H9 (cell line): ENCODE measurements at regions not wholly inside any gene's neighbourhood (a gene's known extent, or its start where the extent isn't known, plus 50 kb on each side); places are given as distances from the start of the nearest gene placed in this dataset.

Source experiments
- DNase-seq: peaks from one replicate; pipeline ENCODE4 v3.0.0-alpha.2; 2017
- H2AFZ ChIP-seq: one replicate; pipeline ENCODE4 v1.6.1; 2013; ENCODE audit warnings: mild to moderate bottlenecking, low read length, control low read depth, moderate library complexity
- H2AK5ac ChIP-seq: 2 replicates; pipeline ENCODE4 v1.6.1; 2013; ENCODE audit warnings: low read length, control low read depth, mixed read lengths; ENCODE audit not compliant: insufficient read length
- H2BK120ac ChIP-seq: one replicate; pipeline ENCODE4 v1.6.1; 2013; ENCODE audit warnings: low read depth, mild to moderate bottlenecking, low read length, control low read depth, inconsistent platforms; ENCODE audit not compliant: poor library complexity, severe bottlenecking
- H2BK12ac ChIP-seq: 2 replicates; pipeline ENCODE4 v1.6.1; 2013; ENCODE audit warnings: low read length, control low read depth, mixed read lengths, low read depth; ENCODE audit not compliant: insufficient read length
- H2BK15ac ChIP-seq: 2 replicates; pipeline ENCODE4 v1.6.1; 2013; ENCODE audit warnings: low read depth, low read length, control low read depth
- H2BK20ac ChIP-seq: one replicate; pipeline ENCODE4 v1.6.1; 2013; ENCODE audit warnings: low read depth, mild to moderate bottlenecking, low read length, control low read depth, inconsistent platforms; ENCODE audit not compliant: poor library complexity, severe bottlenecking
- H2BK5ac ChIP-seq: 2 replicates; pipeline ENCODE4 v1.6.1; 2013; ENCODE audit warnings: low read length, control low read depth, mixed read lengths; ENCODE audit not compliant: insufficient read length
- H3K14ac ChIP-seq: 2 replicates; pipeline ENCODE4 v1.6.1; 2013; ENCODE audit warnings: low read length, control low read depth; ENCODE audit not compliant: insufficient read depth
- H3K18ac ChIP-seq: 2 replicates; pipeline ENCODE4 v1.6.1; 2013; ENCODE audit warnings: low read depth, mild to moderate bottlenecking, mixed read lengths, low read length, control low read depth; ENCODE audit not compliant: insufficient read length
- H3K23ac ChIP-seq: 2 replicates; pipeline ENCODE4 v1.6.1; 2013; ENCODE audit warnings: low read length, control low read depth, mixed read lengths, low read depth; ENCODE audit not compliant: insufficient read length
- H3K23me2 ChIP-seq: 2 replicates; pipeline ENCODE4 v1.6.1; 2013; ENCODE audit warnings: low read depth, mild to moderate bottlenecking, mixed read lengths, low read length, control low read depth; ENCODE audit not compliant: insufficient read length, poor library complexity, severe bottlenecking
- H3K27ac ChIP-seq: 2 replicates; pipeline ENCODE4 v1.5.1; 2013; ENCODE audit warnings: low read length, control low read depth, mixed read lengths, low read depth; ENCODE audit not compliant: insufficient read length
- H3K27me3 ChIP-seq: 2 replicates; pipeline ENCODE4 v1.6.1; 2013; ENCODE audit warnings: low read length, control low read depth, inconsistent platforms; ENCODE audit not compliant: insufficient read depth
- H3K4ac ChIP-seq: 2 replicates; pipeline ENCODE4 v1.6.1; 2013; ENCODE audit warnings: low read depth, mild to moderate bottlenecking, control low read depth, inconsistent platforms, low read length, moderate library complexity
- H3K4me1 ChIP-seq: 2 replicates; pipeline ENCODE4 v1.6.1; 2013; ENCODE audit warnings: low read length, control low read depth, inconsistent platforms; ENCODE audit not compliant: insufficient read depth
- H3K4me2 ChIP-seq: 2 replicates; pipeline ENCODE4 v1.6.1; 2013; ENCODE audit warnings: low read length, control low read depth, mixed read lengths; ENCODE audit not compliant: insufficient read length, insufficient read depth
- H3K56ac ChIP-seq: 2 replicates; pipeline ENCODE4 v1.6.1; 2013; ENCODE audit warnings: low read depth, mild to moderate bottlenecking, mixed read lengths, low read length, control low read depth; ENCODE audit not compliant: insufficient read length
- H3K79me1 ChIP-seq: 2 replicates; pipeline ENCODE4 v1.6.1; 2013; ENCODE audit warnings: low read depth, mild to moderate bottlenecking, moderate library complexity, low read length, control low read depth, inconsistent platforms; ENCODE audit not compliant: insufficient read depth, poor library complexity, severe bottlenecking
- H3K79me2 ChIP-seq: 2 replicates; pipeline ENCODE4 v1.6.1; 2013; ENCODE audit warnings: low read length, control low read depth, inconsistent platforms; ENCODE audit not compliant: insufficient read depth
- H3K9ac ChIP-seq: 2 replicates; pipeline ENCODE4 v1.6.1; 2013; ENCODE audit warnings: low read length, control low read depth, mixed read lengths; ENCODE audit not compliant: insufficient read length; ENCODE audit errors: extremely low read depth
- H3K9me3 ChIP-seq: one replicate; pipeline ENCODE4 v1.6.1; 2013; ENCODE audit warnings: low read depth, low read length, inconsistent platforms; ENCODE audit not compliant: control insufficient read depth
- H3T11ph ChIP-seq: one replicate; pipeline ENCODE4 v1.6.1; 2013; ENCODE audit warnings: mild to moderate bottlenecking, low read length, control low read depth, inconsistent platforms
- H4K20me1 ChIP-seq: one replicate; pipeline ENCODE4 v1.6.1; 2013; ENCODE audit not compliant: control insufficient read depth, insufficient read length, insufficient read depth
- H4K5ac ChIP-seq: 2 replicates; pipeline ENCODE4 v1.6.1; 2013; ENCODE audit warnings: low read depth, mild to moderate bottlenecking, mixed read lengths, low read length, control low read depth; ENCODE audit not compliant: insufficient read length
- H4K8ac ChIP-seq: replicated peaks from 2 replicates; pipeline ENCODE4 v1.6.1; 2013; ENCODE audit warnings: low read length, control low read depth, mixed read lengths, low read depth; ENCODE audit not compliant: insufficient read length
- H4K91ac ChIP-seq: 2 replicates; pipeline ENCODE4 v1.6.1; 2013; ENCODE audit warnings: low read depth, mild to moderate bottlenecking, moderate library complexity, mixed read lengths, low read length, control low read depth; ENCODE audit not compliant: insufficient read length
- H3K27ac Mint-ChIP-seq, 3 experiments: 2 replicates in 2 of 3; 3 replicates in 1 of 3; pipeline ENCODE4 v1.8.0; 2020 to 2021; ENCODE audit warnings: mixed read lengths in 3 of 3, mild to moderate bottlenecking in 1 of 3, moderate library complexity in 1 of 3
- H3K27me3 Mint-ChIP-seq: 2 replicates; pipeline ENCODE4 v1.8.0; 2021; ENCODE audit warnings: low read depth, mild to moderate bottlenecking, moderate library complexity, mixed read lengths
- H3K36me3 Mint-ChIP-seq, 3 experiments: 2 replicates in 2 of 3; 3 replicates in 1 of 3; pipeline ENCODE4 v1.8.0; 2020 to 2021; ENCODE audit warnings: low read depth in 3 of 3, mixed read lengths in 3 of 3; ENCODE audit not compliant: insufficient read depth in 1 of 3
- H3K4me1 Mint-ChIP-seq, 2 experiments: 2 replicates each; pipeline ENCODE4 v1.8.0; 2020; ENCODE audit warnings: mixed read lengths in 2 of 2
- H3K4me3 Mint-ChIP-seq, 2 experiments: 2 replicates in 1 of 2; 3 replicates in 1 of 2; pipeline ENCODE4 v1.8.0; 2020 to 2021; ENCODE audit warnings: mild to moderate bottlenecking in 2 of 2, mixed read lengths in 2 of 2, moderate library complexity in 1 of 2
- H3K9me3 Mint-ChIP-seq, 2 experiments: 2 replicates in 1 of 2; 3 replicates in 1 of 2; pipeline ENCODE4 v1.8.0; 2020; ENCODE audit warnings: mild to moderate bottlenecking in 2 of 2, mixed read lengths in 2 of 2, moderate library complexity in 1 of 2
- WGBS: extraction: QIAGEN DNeasy Blood & Tissue Kit; methylation state at CpG from one replicate; pipeline ENCODE4 v1.1.7; 2013; ENCODE audit warnings: missing lambda C conversion rate, low lambda C conversion rate, mixed read lengths; ENCODE audit not compliant: insufficient read length; ENCODE audit errors: extremely low coverage; 5-methylcytosine and 5-hydroxymethylcytosine counted together
- TF ChIP-seq, protein P1 (sequence below): fragments of 200-600 bp; sonication (generic); conservative IDR thresholded peaks from 3 replicates; pipeline ENCODE4 v1.8.0; 2021; ENCODE audit warnings: antibody characterized with exemption, mild to moderate bottlenecking

DNA sequence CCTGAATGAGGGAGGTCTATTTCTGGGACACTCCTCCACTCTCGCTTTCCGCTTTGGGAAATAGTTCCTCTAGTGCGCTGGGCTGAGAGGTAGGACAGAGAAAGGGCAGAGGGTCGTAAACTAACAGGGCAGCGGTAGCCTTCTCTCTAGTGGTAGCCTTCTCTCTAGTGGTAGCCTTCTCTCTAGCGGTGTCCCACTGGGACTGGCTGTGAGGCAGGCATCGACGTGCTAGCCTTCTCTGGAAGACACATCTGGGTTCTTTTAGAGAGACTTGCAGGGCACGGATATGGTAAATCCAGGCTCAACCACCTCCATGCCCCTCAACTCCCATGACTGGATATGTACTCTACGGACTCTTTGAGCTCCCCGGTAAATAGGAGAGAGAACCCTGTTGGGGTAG is 74.7 kb upstream of the SLC22A16 start:
- no peak overlapping the region for H2BK20ac ChIP-seq
- no peak overlapping the region for H3K18ac ChIP-seq
- H2AFZ ChIP-seq = no peak overlapping the region
- H3K79me1 ChIP-seq = no peaks in the 10 kb centered on the region
- no peak overlapping the region for H3K56ac ChIP-seq
- H3K14ac ChIP-seq = no peak overlapping the region
- no peak overlapping the region for H2BK5ac ChIP-seq
- no peaks in the 10 kb centered on the region for H4K20me1 ChIP-seq
- H4K5ac ChIP-seq = no peak overlapping the region
- no peak overlapping the region for H2AK5ac ChIP-seq
- no peak overlapping the region for H3K4ac ChIP-seq
- H3K4me2 ChIP-seq = no peak overlapping the region
- H3K9ac ChIP-seq = no peak overlapping the region
- H2BK12ac ChIP-seq = no peak overlapping the region
- H2BK120ac ChIP-seq = no peak overlapping the region
- H4K8ac ChIP-seq = no peak overlapping the region
- Mint-ChIP-seq H3K4me1 (peaks cover 18 to 20% of the 10 kb centered on the region in 2 experiments), H3K27me3 (peaks cover 6% of the 10 kb centered on the region), H3K36me3 (peaks cover 0 to 10% (median 6%) of the 10 kb centered on the region in 3 experiments; a peak in 5 of 7 replicates), H3K27ac (peak overlapping the region in 1 of 3 experiments; percentile 59; a peak in 2 of 7 replicates), H3K4me3 (no peak overlapping the region), H3K9me3 (peaks cover 20 to 26% of the 10 kb centered on the region in 2 experiments)
- H3K23ac ChIP-seq = no peak overlapping the region
- no peak overlapping the region for H3K27ac ChIP-seq
- H3K23me2 ChIP-seq = no peaks in the 10 kb centered on the region
- H3K27me3 ChIP-seq = no peaks in the 10 kb centered on the region
- no peak overlapping the region for H2BK15ac ChIP-seq
- no peaks in the 10 kb centered on the region for H3K79me2 ChIP-seq
- H4K91ac ChIP-seq = no peak overlapping the region
- DNase-seq = no peak
- H3T11ph ChIP-seq = no peak overlapping the region
- TF ChIP-seq, protein P1, sequence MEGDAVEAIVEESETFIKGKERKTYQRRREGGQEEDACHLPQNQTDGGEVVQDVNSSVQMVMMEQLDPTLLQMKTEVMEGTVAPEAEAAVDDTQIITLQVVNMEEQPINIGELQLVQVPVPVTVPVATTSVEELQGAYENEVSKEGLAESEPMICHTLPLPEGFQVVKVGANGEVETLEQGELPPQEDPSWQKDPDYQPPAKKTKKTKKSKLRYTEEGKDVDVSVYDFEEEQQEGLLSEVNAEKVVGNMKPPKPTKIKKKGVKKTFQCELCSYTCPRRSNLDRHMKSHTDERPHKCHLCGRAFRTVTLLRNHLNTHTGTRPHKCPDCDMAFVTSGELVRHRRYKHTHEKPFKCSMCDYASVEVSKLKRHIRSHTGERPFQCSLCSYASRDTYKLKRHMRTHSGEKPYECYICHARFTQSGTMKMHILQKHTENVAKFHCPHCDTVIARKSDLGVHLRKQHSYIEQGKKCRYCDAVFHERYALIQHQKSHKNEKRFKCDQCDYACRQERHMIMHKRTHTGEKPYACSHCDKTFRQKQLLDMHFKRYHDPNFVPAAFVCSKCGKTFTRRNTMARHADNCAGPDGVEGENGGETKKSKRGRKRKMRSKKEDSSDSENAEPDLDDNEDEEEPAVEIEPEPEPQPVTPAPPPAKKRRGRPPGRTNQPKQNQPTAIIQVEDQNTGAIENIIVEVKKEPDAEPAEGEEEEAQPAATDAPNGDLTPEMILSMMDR = no peak
- H3K9me3 ChIP-seq = no peaks in the 10 kb centered on the region
- no peaks in the 10 kb centered on the region for H3K4me1 ChIP-seq
- WGBS = no CpG with 5 or more reads among the region's 11 CpGs
